ENCODE measurements at regions not wholly inside any gene's neighbourhood (a gene's known extent, or its start where the extent isn't known, plus 50 kb on each side); places are given as distances from the start of the nearest gene placed in this dataset.

DNA sequence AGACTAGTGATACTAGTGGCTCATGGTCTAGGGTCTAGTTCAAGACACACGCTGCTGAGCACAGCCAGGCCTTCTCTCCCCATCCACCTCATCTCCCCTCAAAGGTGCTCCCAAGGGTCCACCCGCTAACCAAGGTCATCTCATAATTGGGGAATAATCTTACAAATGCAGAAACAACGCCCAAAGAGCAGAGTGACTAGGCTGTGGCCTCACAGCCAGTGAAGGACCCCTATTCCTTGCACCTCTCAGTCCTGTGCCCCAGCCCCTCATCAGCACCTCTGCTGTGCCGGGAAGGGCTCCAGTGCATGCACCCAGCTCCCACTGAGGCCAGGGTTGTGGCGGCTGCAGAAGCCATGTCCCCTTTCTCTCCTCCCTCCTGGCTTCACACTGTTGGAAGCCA is 286.9 kb downstream of the UACA start (continued):
- TF ChIP-seq, protein P1, sequence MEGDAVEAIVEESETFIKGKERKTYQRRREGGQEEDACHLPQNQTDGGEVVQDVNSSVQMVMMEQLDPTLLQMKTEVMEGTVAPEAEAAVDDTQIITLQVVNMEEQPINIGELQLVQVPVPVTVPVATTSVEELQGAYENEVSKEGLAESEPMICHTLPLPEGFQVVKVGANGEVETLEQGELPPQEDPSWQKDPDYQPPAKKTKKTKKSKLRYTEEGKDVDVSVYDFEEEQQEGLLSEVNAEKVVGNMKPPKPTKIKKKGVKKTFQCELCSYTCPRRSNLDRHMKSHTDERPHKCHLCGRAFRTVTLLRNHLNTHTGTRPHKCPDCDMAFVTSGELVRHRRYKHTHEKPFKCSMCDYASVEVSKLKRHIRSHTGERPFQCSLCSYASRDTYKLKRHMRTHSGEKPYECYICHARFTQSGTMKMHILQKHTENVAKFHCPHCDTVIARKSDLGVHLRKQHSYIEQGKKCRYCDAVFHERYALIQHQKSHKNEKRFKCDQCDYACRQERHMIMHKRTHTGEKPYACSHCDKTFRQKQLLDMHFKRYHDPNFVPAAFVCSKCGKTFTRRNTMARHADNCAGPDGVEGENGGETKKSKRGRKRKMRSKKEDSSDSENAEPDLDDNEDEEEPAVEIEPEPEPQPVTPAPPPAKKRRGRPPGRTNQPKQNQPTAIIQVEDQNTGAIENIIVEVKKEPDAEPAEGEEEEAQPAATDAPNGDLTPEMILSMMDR (IDR thresholded peaks at IDR 0.05 in 2 of 3, conservative IDR thresholded peaks at IDR 0.05 in 1 of 3; ENCODE audit: borderline replicate concordance in 1 of 3, insufficient read depth in 1 of 3, low read depth in 2 of 3, low read length in 2 of 3) = no peak

DNA sequence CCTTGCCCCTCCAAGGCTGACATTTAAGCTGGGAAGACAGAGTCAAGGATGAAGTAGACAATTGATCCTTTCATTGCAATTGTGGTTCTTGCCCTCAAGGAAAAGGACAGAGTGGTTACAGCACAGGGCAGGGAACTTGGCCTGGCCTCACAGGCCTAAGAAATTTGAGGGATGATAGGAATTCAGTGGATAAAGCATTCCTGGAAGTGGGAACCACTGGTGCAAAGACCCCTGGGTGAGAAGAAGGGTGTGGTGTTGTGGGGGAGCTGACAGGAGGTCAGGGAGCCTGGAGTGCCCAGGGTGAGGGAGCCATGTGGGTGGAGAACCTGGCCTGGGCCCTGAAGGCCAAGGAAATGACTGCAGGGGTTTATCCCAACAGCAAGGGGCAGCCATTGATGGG is 287.4 kb downstream of the UACA start:
- peaks cover 26 to 38% of the 10 kb centered on the region in 2 experiments for H3K4me1 ChIP-seq (ENCODE audit: control insufficient read depth in 1 of 2, insufficient read depth in 2 of 2, low read length in 2 of 2)
- RAD21 ChIA-PET (ENCODE audit: low non-redundant PET in 1 of 2, low total read pairs in 2 of 2, uncharacterized antibody in 2 of 2, unreplicated experiment in 2 of 2) = interaction anchor here in 1 of 2 experiments (0.5 kb wide), 1 partner anchor 38 kb away, joined by 3 read pairs; no protein-coding TSS in a partner anchor
- H4K20me1 ChIP-seq (ENCODE audit: insufficient read depth) = no peaks in the 10 kb centered on the region
- peaks cover 3% of the 10 kb centered on the region; the same call in 1 of the 2 replicates for H3K27me3 ChIP-seq (ENCODE audit: insufficient read depth, low read length)
- H3K36me3 ChIP-seq (ENCODE audit: control insufficient read depth in 1 of 2, insufficient read depth in 2 of 2, low read length in 2 of 2) = no peaks in the 10 kb centered on the region
- ATAC-seq = peak; percentile 43
- intact Hi-C loops (cut with micrococcal nuclease) = no loop called here
- H2AFZ ChIP-seq (ENCODE audit: low read depth, low read length, poor library complexity, severe bottlenecking) = peak overlapping the region; percentile 88
- no peak for TF ChIP-seq JUND (IDR thresholded peaks at IDR 0.05)
- TF ChIP-seq YY1 (IDR thresholded peaks at IDR 0.05; ENCODE audit: extremely low read depth, insufficient replicate concordance, low read depth, low read length) = no peak
- no peak for TF ChIP-seq FOSL1 (IDR thresholded peaks at IDR 0.05; ENCODE audit: low read depth)
- no peaks in the 10 kb centered on the region for H3K79me2 ChIP-seq (ENCODE audit: insufficient read depth, low read length)
- CTCF ChIA-PET = interaction anchor here (1.4 to 2.0 kb wide), 4 partner anchors 10 to 1000 kb away, joined by 3 to 19 read pairs (median 6); no protein-coding TSS in a partner anchor
- no peaks in the 10 kb centered on the region for H3K9me3 ChIP-seq (ENCODE audit: control insufficient read depth in 1 of 2, insufficient read depth in 1 of 2, low read depth in 1 of 2, low read length in 2 of 2)
- H3K4me2 ChIP-seq (ENCODE audit: low read length) = peak overlapping the region; percentile 82
- DNase-seq (ENCODE audit: low read depth, low spot score) = no peak
- POLR2A ChIA-PET = no interaction called here
- peak overlapping the region; percentile 88 for H3K27ac ChIP-seq (ENCODE audit: low read depth, low read length)
- no peaks in the 10 kb centered on the region for H3K9me2 ChIP-seq (ENCODE audit: insufficient read depth)
- H3K4me3 ChIP-seq (replicated peaks in 1 of 2; ENCODE audit: low read depth in 1 of 2, low read length in 2 of 2) = no peak overlapping the region
- H3K9ac ChIP-seq (ENCODE audit: low read length) = no peak overlapping the region
- BruUV-seq (replicated peaks) = no TSS peak

DNA sequence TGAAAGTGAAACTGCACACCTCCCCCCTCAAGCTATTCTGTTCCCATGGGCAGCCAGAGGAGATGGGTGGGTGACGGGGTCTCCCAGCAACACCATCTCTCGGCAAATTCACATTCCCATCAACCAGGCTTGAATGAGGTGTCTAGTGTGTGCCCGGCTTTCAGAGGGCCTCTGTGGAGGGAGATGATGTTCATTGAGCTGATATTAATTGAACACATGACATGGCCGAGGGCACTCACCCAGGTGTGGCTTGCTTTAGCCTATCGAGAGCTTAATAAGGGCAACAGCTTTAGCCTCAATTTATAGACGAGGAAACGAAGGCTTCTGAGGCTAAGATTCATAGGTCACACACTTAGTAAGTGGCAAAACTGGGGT is 288.0 kb downstream of the UACA start:
- H3K4me1 ChIP-seq (ENCODE audit: control insufficient read depth in 1 of 2, insufficient read depth in 2 of 2, low read length in 2 of 2) = peaks cover 26 to 38% of the 10 kb centered on the region in 2 experiments
- CTCF ChIA-PET = interaction anchor here (1.0 to 2.0 kb wide), 5 partner anchors 9 to 999 kb away, joined by 3 to 19 read pairs (median 4); no protein-coding TSS in a partner anchor
- TF ChIP-seq ELF1 (IDR thresholded peaks at IDR 0.05; ENCODE audit: borderline replicate concordance, low read depth) (no peak), FOSL1 (IDR thresholded peaks at IDR 0.05; ENCODE audit: low read depth) (no peak), CEBPB (IDR thresholded peaks at IDR 0.05; ENCODE audit: low read depth) (no peak), EGR1 (IDR thresholded peaks at IDR 0.05; ENCODE audit: low read depth) (no peak), YY1 (IDR thresholded peaks at IDR 0.05; ENCODE audit: extremely low read depth, insufficient replicate concordance, low read depth, low read length) (no peak), SRF (IDR thresholded peaks at IDR 0.05; ENCODE audit: low read depth) (no peak), CBX3 (IDR thresholded peaks at IDR 0.05; ENCODE audit: low read depth) (no peak), EZH2phosphoT487 (IDR thresholded peaks at IDR 0.05; ENCODE audit: borderline replicate concordance) (no peak), POLR2AphosphoS5 (IDR thresholded peaks at IDR 0.05; ENCODE audit: low read depth, low read length) (no peak)
- TF ChIP-seq, protein P2, sequence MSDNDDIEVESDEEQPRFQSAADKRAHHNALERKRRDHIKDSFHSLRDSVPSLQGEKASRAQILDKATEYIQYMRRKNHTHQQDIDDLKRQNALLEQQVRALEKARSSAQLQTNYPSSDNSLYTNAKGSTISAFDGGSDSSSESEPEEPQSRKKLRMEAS (IDR thresholded peaks at IDR 0.05) = no peak
- TF ChIP-seq, protein P3, sequence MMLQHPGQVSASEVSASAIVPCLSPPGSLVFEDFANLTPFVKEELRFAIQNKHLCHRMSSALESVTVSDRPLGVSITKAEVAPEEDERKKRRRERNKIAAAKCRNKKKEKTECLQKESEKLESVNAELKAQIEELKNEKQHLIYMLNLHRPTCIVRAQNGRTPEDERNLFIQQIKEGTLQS (IDR thresholded peaks at IDR 0.05) = no peak
- TF ChIP-seq, protein P1 (IDR thresholded peaks at IDR 0.05 in 2 of 3, conservative IDR thresholded peaks at IDR 0.05 in 1 of 3; ENCODE audit: borderline replicate concordance in 1 of 3, insufficient read depth in 1 of 3, low read depth in 2 of 3, low read length in 2 of 3) = no peak

More for the DNA sequence above, 288.0 kb downstream of the UACA start:
- intact Hi-C loops (cut with micrococcal nuclease) = no loop called here
- Histone ChIP-seq H2AFZ (ENCODE audit: low read depth, low read length, poor library complexity, severe bottlenecking) (peak overlapping the region; percentile 88), H4K20me1 (ENCODE audit: insufficient read depth) (no peaks in the 10 kb centered on the region), H3K9me2 (ENCODE audit: insufficient read depth) (no peaks in the 10 kb centered on the region), H3K9me3 (ENCODE audit: control insufficient read depth in 1 of 2, insufficient read depth in 1 of 2, low read depth in 1 of 2, low read length in 2 of 2) (no peaks in the 10 kb centered on the region), H3K9ac (ENCODE audit: low read length) (peak overlapping the region; percentile 45), H3K27me3 (ENCODE audit: insufficient read depth, low read length) (peaks cover 3% of the 10 kb centered on the region; the same call in 1 of the 2 replicates), H3K27ac (ENCODE audit: low read depth, low read length) (peak overlapping the region; percentile 88), H3K4me3 (replicated peaks in 1 of 2; ENCODE audit: low read depth in 1 of 2, low read length in 2 of 2) (peak overlapping the region; percentile 19 to 48), H3K4me2 (ENCODE audit: low read length) (peak overlapping the region; percentile 82), H3K79me2 (ENCODE audit: insufficient read depth, low read length) (no peaks in the 10 kb centered on the region), H3K36me3 (ENCODE audit: control insufficient read depth in 1 of 2, insufficient read depth in 2 of 2, low read length in 2 of 2) (no peaks in the 10 kb centered on the region)
- RAD21 ChIA-PET (ENCODE audit: low non-redundant PET in 1 of 2, low total read pairs in 2 of 2, uncharacterized antibody in 2 of 2, unreplicated experiment in 2 of 2) = interaction anchor here in 1 of 2 experiments (0.5 kb wide), 1 partner anchor 38 kb away, joined by 3 read pairs; no protein-coding TSS in a partner anchor
- BruUV-seq (replicated peaks) = no TSS peak
- peak; percentile 39 for ATAC-seq
- DNase-seq (ENCODE audit: low read depth, low spot score) = no peak
- POLR2A ChIA-PET = interaction anchor here (1.1 to 1.2 kb wide), 2 partner anchors 11 to 29 kb away, joined by 3 to 4 read pairs; no protein-coding TSS in a partner anchor
